ENCODE measurements at regions not wholly inside any gene's neighbourhood (a gene's known extent, or its start where the extent isn't known, plus 50 kb on each side); places are given as distances from the start of the nearest gene placed in this dataset. TPM values are rescaled to one million over a fixed set of nuclear protein-coding genes. Genes with fewer than 3 reads are reported as not detected.

Small RNA genes in the stretch of these regions (small RNA-seq; reads per million reads assigned to genes)
- gene IGLL3P (ENCODE audit: insufficient read length, low read depth, low replicate concordance) (not detected), gene MIR6817 (ENCODE audit: insufficient read length, low read depth, low replicate concordance) (not detected)

All from B cell (primary cell).